Fibroblast of skin of right quadriceps (primary cell): ENCODE measurements at regions not wholly inside any gene's neighbourhood (a gene's known extent, or its start where the extent isn't known, plus 50 kb on each side); places are given as distances from the start of the nearest gene placed in this dataset.

Experiments used
- DNase-seq: peaks from one replicate; pipeline ENCODE4 v3.0.0-alpha.2; 2013

- DNase-seq, result no peak
Measured at GRCh38 chr3:127110982-127111693, 81.8 kb upstream of the PRR23E start.

DNA sequence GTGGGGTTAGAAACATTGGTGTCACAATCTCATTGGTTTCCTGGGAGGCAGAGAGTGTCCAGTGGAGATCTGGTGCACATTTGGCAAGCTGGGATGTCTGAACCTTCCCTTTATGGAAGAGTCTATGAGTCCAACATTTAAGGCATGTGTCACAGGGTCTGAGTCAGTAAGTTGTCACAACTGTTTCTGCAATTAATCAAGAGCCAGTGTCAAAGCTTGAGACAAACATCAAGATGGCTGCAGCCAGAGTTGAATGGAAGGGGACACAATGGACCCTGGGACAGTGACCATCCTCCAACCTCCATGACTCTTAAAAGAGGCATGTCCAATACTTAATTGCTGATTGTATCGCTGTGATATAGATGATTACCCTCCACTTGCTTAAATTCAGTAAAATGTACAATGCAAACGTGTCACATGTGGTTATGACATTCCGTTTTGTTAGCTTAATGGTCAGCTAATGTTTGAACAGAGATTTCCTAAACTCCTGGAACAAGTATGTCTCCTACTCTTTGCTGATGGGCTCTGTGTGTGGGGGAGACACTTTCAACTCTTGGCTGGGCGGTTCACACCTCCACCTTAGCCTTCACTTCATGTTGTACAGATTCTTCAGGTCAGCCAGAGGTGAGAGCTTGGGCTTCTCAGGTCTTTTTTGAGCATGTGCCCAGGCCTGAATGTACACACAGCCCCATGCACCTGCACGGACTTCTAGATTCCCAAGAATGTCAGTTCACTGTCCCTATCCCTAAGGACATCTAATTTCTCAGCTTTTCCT lies 79.9 kb upstream of the PRR23E start:
- no peak for DNase-seq

- no peak for DNase-seq
Measured at GRCh38 chr3:127113571-127113891, 79.4 kb upstream of the PRR23E start.

GRCh38 chr3:127114337-127115070 lies 78.4 kb upstream of the PRR23E start:
- DNase-seq, result no peak

GRCh38 chr3:127115691-127116351 lies 77.1 kb upstream of the PRR23E start:
- DNase-seq, result no peak

GRCh38 chr3:127118366-127118765 lies 74.6 kb upstream of the PRR23E start:
- no peak for DNase-seq

- DNase-seq, result no peak
Measured at GRCh38 chr3:127119693-127120464, 73.1 kb upstream of the PRR23E start.

GRCh38 chr3:127120851-127121647 lies 71.9 kb upstream of the PRR23E start:
- DNase-seq, result no peak

DNA sequence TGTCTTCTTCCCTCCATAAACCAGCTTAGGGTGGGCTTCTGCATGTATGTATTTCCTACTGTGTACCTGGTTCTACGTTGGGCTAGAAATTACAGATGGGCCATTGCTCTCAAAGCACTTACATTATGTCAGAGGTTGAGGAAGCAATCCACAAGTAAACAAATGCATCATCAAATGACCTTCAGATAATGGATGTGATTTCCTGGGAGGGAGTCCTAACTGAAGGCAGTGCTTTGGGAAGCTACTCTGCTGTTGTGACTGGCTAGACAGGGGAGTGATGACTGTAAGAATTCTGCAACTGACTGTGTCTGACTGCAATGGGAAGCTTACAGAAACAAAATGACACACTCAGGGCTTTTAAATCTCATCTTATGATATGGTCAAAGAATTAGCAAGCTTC lies 71.0 kb upstream of the PRR23E start:
- DNase-seq, result no peak

GRCh38 chr3:127123533-127123932 lies 69.4 kb upstream of the PRR23E start:
- no peak for DNase-seq

GRCh38 chr3:127124120-127124519 lies 68.8 kb upstream of the PRR23E start:
- DNase-seq, result no peak

- no peak for DNase-seq
Measured at GRCh38 chr3:127131424-127132170, 61.3 kb upstream of the PRR23E start.

- DNase-seq, result no peak
Measured at GRCh38 chr3:127132876-127133275, 60.1 kb upstream of the PRR23E start.

DNA sequence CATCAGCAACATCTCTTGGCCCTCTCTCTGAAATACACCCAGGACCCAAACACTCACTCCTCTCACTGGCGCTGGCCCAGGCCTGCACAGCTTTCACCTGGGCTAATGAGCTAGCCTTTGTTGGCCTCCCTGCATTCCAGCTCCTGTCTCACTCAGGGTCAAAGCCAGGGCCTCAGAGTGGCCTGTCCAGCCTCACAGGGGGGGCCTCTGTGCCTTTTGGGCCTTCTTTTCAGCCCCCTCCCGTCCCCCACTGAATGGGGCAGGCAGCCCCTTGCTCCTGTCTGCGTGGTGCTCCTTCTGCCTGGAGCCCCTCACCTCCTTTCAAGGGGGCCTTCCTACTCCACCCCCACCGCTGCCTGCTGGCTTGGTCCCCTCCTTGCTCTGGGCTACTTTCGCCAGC lies 59.0 kb upstream of the PRR23E start:
- no peak for DNase-seq

GRCh38 chr3:127134466-127134865 lies 58.5 kb upstream of the PRR23E start:
- no peak for DNase-seq

DNA sequence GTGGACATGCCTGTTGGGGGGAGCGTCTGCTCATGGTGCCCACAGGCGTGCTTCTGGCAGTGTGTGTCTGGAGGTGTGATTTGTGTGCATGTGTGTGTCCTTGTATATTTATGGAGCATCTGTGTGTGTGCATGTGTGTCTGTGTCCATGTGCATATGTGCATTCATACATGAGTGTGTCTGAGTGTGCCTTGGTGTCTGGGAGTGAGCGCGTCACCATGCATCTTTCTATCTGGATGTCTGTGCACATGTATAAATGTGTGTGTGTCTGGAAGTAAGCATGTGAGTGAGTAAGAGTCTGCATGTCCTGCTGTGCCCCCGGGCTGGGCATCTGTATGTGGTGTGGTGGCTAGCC lies 58.1 kb upstream of the PRR23E start:
- DNase-seq, result no peak

DNA sequence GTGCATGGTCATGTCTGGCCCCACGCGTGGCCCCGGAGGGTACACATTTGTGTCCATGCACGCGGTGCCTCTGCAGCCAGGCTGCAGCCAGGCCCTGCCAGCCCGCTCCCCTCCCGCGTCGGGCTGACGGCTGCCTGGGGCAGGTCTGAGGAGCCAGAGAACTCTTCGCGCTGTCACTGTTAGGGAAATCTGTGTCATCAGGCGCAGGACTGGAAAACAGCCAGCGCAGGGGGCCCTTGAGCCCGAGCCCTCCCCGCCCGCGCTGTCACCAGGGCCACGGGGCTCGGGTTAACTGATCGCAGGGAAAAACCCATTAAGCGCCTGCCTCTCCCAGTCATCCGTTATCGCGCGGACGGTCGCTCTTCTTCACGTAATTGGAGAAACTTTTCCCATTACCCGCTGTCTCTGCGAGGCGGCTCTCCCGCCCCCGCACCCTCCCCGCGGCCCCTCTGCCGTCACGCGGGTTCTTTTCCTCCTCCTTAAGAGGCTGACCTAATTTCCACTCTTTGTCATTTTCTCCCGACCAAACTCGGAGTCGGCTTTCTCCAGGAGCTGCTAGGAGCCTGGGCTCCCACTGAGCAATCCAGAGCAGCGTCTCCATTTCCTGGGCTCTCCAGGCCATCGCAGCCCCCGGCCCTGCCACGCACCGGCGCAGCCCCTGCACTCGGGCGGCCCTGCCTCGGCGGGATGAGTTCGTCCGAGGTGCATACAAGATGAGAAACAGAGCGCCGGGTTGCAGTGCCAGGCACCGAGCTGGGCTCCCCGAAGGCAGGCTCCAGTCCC lies 57.5 kb upstream of the PRR23E start:
- no peak for DNase-seq

DNA sequence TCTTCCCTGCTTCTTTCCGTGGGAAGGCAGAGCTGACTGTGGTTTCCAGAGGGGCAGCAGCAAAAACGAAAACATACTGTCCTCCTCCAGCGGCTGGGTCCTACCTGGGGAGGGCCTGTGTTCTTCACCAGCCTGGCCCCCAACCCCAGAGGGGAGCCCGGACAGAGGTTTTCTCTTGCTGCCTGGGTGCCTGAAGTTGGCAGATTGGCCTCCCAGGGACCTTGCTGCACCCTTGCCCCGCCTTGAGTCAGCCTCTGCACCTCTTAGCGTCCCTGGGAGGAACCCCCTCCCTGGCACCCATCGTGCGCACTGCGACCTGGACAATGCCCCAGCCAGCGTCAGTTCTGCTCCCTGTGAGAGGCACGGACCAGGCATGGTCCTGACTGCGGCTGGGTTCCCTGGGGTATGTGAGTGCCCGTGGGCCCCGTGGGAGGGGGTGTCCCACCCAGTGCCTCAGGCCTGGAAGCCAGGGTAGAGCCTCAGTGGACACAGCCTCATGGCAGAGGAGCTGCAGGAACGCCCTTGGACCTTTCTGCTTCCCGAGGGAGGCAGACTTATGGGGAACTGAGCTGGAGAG lies 56.8 kb upstream of the PRR23E start:
- DNase-seq, result no peak

DNA sequence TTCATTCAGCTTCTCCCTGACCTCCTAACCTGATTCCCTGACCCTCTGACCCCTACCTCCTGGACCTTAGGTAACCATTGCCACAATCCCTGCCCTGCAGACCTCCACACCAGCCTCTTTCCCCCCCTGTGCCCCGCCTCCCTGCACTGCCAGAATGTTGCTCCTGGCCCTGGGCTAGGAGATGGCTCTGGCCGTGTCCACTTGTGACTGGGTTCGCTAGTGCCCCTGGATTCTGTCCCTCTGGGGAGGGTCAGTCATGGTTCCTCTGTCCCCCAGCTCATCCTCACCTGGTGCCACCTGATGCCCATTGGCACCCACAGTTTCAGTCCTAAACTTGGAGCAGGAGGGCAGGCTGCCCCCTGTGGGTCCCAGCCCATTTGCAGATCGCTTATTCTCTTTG lies 56.2 kb upstream of the PRR23E start:
- DNase-seq, result no peak

- no peak for DNase-seq
Measured at GRCh38 chr3:127137113-127137512, 55.8 kb upstream of the PRR23E start.
